ENCODE measurements at regions not wholly inside any gene's neighbourhood (a gene's known extent, or its start where the extent isn't known, plus 50 kb on each side); places are given as distances from the start of the nearest gene placed in this dataset.
A peak's percentile ranks its signal among the peaks of the same experiment; 100 is the strongest.
"Not testable (repeated sequence)": the region's sequence is repeated elsewhere in the genome, so short reads cannot be mapped to it uniquely, and the experiment has no call there.

- DNase-seq, result not testable (repeated sequence)
Observed at GRCh38 chr1:83212033-83212432, 786.9 kb downstream of the TTLL7 start.

- not testable (repeated sequence) for DNase-seq
Observed at GRCh38 chr1:83208540-83208939, 790.4 kb downstream of the TTLL7 start.

- not testable (repeated sequence) for DNase-seq
Observed at GRCh38 chr1:83194610-83195009, 804.3 kb downstream of the TTLL7 start.

GRCh38 chr1:83182033-83182728 is 816.8 kb downstream of the TTLL7 start:
- not testable (repeated sequence) for DNase-seq

- DNase-seq, result not testable (repeated sequence)
Observed at GRCh38 chr1:83180621-83181020, 818.3 kb downstream of the TTLL7 start.

GRCh38 chr1:83167634-83168033 is 831.3 kb downstream of the TTLL7 start:
- DNase-seq, result not testable (repeated sequence)

- not testable (repeated sequence) for DNase-seq
Observed at GRCh38 chr1:83163879-83164475, 835.0 kb downstream of the TTLL7 start.

- not testable (repeated sequence) for DNase-seq
Observed at GRCh38 chr1:83158924-83159323, 840.0 kb downstream of the TTLL7 start.

GRCh38 chr1:83154306-83154705 is 844.6 kb downstream of the TTLL7 start:
- DNase-seq, result not testable (repeated sequence)

GRCh38 chr1:83151167-83151898 is 847.6 kb downstream of the TTLL7 start:
- DNase-seq, result peak in 1 of 2 donors; percentile 0

- DNase-seq, result not testable (repeated sequence)
Observed at GRCh38 chr1:83150479-83150878, 848.5 kb downstream of the TTLL7 start.

- DNase-seq, result not testable (repeated sequence)
Observed at GRCh38 chr1:83145820-83146219, 853.1 kb downstream of the TTLL7 start.

GRCh38 chr1:83142802-83143201 is 856.1 kb downstream of the TTLL7 start:
- DNase-seq, result not testable (repeated sequence)

- not testable (repeated sequence) for DNase-seq
Observed at GRCh38 chr1:83135524-83136157, 863.3 kb downstream of the TTLL7 start.

- not testable (repeated sequence) for DNase-seq
Observed at GRCh38 chr1:83134322-83135014, 864.5 kb downstream of the TTLL7 start.

GRCh38 chr1:83131692-83131955 is 867.3 kb downstream of the TTLL7 start:
- DNase-seq, result no peak

- no peak for DNase-seq
Observed at GRCh38 chr1:83130886-83131691, 867.8 kb downstream of the TTLL7 start.

GRCh38 chr1:83129107-83129506 is 869.8 kb downstream of the TTLL7 start:
- no peak for DNase-seq

GRCh38 chr1:83125456-83125855 is 873.5 kb downstream of the TTLL7 start:
- DNase-seq, result no peak

GRCh38 chr1:83123019-83123418 is 875.9 kb downstream of the TTLL7 start:
- no peak for DNase-seq

GRCh38 chr1:83118472-83118871 is 880.5 kb downstream of the TTLL7 start:
- DNase-seq, result no peak

- DNase-seq, result not testable (repeated sequence)
Observed at GRCh38 chr1:83117030-83117429, 881.9 kb downstream of the TTLL7 start.
